HUDEP-2 (cell line): ENCODE measurements at regions not wholly inside any gene's neighbourhood (a gene's known extent, or its start where the extent isn't known, plus 50 kb on each side); places are given as distances from the start of the nearest gene placed in this dataset.
"Not testable (repeated sequence)": the region's sequence is repeated elsewhere in the genome, so short reads cannot be mapped to it uniquely, and the experiment has no call there.

ENCODE experiments used
- DNase-seq, 76 experiments: peaks; one replicate each; lab custom pipeline; 2025; ENCODE audit not compliant: unreplicated experiment in 76 of 76; lab: John Stamatoyannopoulos, UW

DNA sequence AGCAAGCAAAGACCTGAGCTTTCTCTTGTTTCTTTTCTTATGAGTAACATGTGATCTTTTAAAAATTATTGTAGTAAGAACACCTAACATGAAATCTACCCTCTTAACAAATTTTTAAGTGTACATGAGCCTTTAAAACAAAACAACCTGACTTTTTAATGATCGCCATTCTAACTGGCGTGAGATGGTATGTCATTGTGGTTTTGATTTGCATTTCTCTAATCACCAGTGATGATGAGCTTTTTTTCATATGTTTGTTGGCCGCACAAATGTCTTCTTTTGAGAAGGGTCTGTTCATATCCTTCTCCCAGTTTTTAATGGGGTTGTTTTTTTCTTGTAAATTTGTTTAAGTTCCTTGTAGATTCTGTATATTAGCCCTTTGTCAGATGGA is 73.7 kb upstream of the BMP2 start:
- not testable (repeated sequence) for DNase-seq

DNA sequence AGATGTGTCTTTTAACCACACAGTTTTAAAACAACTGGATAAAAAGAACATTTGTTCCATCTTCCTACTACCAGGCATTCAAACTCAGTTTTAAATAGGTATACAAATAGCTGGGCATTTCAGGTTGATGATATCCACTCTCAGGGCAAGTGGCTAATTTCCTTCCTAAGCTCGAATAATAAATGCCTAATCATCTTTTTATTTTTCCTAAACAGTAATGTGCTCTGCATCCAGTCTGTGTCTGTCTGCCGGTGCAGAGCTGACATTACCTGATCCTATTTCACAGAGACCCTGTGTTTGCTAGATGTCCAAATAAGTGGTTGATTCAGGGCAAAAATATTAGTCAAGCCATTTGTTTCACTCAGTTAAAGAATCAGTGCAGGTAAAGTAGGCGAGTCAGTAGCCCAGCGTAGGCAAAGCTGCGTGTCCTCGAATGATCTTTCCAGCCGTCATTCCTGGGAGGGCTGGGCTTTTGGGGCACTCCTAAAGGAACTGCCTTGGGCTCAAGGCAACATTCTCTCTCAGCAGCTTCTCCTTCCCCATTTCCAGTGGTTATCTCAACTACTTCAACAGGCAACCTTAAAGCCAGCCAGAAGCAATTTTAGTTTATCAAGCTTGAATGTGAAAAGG is 74.2 kb upstream of the BMP2 start:
- no peak for DNase-seq

DNA sequence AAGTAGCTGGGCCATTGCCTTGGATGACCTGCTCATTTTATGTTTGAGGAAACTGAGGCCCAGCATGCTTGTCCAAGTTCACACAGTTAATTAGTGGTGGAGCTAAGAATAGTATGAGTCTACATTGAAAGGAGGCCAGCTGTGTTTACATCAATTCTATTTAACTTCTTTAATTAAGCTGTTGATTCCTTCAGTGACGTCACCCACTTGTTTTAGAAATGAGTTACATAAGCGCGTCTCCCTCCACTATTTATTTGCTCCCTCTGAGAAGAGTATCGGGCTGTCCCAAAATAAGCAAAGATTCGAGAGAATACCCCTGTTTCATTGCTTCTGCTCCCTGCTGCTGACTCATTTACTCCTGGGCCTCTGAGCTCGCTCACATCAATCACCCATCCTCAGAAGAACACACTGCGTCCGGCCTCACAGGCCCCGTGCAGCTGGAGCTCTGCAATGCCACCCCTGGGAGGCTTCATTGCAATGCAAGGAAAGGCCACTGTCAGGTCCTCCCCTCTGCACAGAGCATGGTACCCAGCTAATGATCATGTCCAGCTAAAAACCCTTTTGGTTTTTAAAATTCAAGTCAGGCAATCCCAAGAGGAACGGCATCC is 74.8 kb upstream of the BMP2 start:
- no peak for DNase-seq

DNA sequence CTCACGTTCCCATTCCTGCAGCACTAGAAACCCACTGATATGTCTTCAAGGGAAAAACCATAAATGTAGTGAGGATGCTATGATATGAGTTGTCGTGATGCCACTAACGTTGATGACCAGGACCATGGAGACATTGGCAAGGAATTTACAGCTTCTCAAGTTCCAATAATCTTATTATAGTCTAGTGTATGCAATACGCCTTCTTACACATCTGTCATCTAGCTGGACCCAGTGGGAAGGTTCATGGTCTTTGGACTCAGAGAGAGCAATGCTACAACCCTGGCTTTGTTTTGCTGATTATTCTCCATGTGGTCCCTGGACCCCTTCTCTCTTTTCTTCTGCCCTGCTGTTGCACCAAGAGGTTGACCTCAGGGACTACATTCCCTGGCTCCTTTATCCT is 76.0 kb upstream of the BMP2 start:
- DNase-seq: no peak

DNA sequence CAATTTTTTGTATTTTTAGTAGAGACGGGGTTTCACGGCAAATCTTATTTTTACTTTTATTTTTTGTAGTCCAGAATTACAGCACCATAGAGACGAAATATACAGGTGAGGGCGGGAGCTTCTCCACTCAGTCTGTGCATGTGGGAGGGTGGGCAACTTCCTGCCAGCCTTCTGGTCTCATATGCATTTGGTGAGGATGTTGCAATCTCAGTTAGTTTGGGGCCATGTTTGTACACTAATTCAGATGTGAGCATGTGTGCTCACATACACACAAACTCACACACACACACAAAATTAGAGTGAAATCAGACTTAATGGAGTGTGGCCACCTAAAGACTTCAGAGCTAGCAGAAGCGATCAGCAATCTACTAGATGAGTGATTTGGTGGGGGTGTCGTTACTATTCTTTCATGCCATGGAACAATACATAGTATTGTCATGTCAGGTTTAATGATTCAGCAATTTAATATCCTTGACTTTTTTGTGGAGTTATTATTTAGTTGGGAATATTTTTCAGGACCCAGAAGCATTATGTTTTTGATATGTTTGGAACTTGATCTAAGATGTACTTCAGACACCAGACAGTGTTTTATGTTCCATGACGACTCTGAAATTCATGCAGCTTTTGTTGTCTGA is 78.0 kb upstream of the BMP2 start:
- no peak for DNase-seq

DNA sequence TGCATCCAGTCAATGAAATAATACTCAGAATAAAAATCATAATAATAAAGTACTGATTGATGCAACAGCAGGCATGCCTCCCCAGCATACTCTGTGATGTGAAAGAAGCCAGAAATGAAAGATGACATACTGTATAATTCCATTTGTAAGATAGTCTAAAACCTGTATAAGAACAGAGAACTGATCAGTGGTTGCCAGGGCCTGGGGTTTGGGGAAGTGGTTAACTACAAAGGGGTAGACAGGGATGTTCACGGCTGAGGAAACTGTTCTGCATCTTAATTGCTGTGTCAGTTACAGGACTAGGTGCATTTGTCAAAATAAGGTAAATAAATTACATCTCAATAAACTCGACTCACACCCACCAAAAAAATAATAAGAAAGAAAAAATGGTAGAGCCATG is 81.3 kb upstream of the BMP2 start:
- no peak for DNase-seq

DNA sequence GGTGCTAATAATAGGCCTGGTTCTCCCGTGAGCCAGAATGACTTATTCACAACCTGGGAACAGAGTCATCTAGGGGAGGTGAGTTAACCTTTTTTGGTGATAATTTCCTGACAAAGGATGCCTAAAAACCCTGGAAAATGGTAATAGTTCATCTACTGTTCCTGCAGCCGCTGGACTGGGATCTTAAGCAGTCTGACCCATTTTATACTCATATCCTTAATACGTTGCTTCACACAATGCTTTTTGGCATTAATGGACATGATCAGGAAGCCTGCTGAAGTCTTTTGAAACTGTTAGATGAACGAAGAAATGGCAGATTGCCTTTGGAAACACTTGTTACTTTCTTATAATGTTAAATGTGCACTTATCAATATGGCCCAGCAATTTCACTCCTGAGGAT is 81.9 kb upstream of the BMP2 start:
- DNase-seq: no peak

DNA sequence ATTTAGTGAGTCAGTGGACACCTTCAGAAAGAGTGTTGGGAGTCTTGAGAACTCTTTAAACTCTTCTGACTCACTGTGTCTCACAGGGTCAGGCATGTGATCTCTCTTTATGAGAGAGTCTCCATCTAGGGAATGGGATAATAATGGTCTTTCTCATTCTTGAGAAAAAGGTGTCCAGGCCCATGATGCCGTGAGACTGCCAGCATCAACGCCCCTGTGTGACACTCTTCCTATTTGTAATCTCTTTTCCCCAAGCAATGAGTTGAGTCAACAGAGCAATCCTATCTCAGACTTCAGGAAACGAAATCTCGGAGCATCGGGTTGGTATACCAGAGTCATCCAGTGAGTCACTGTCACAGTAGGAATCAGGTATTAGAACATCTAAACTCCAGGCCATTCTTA is 82.3 kb upstream of the BMP2 start:
- DNase-seq: no peak

DNA sequence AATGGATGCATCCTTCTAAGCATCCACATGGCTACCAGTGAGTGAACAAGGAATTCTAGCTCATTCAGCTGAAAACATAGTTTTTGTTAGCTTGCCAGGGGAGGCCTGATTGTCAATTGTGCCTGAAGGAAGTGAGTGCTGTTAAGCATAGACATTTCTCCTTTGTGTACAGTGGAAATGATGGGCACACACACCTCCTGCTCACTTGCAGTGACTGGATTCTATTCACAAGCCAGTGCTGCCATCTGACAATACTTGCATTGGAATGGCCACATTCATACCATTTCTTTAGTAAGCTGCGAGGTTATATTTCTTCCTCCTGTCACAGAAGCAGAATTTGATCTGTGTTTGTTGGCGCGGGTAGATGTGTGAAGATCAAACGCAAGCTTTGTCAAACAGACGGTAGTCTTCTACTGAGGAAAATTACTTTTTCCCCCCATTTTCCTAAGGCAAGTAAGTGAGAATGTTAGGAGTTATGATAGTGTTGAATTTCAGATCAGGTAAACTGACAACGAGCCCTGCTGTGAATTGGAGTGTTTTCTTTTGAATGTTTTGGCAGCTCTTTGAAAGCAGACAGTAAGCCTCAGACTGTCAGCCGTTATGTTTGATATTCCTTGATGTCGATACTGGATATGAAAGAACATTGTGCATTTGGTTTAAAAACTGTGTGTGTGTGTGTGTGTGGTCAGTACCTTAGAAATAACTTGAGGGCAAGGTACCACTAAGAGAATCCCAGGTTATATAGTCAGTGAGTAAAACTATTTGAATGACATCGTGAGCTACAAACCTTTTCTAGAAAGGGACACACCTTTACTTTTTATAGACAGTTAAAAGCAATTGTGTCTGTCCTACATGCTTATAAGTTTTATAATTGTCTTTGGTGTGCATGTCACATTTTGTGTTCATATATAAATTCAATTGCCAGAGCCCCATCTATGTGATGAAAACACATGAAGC is 84.2 kb upstream of the BMP2 start:
- no peak for DNase-seq

DNA sequence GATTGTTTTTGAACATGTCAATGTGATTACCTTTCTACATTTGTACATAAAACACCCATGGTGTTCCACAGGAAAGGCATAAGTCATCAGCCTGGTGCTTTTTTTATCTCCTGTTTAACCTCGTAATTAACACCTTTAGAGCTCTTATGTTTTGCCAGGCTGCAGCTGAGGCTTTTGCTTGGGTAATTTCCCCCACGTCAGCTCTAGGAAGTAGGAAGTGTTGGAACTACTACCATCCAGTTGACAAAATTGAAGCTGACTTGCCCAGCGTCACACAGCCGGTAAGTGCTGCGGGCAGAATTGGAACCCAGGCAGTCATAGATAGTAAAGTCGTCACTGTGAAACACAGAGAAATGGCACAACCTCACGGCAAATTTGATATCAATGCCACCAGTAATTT is 86.6 kb upstream of the BMP2 start:
- no peak for DNase-seq

DNA sequence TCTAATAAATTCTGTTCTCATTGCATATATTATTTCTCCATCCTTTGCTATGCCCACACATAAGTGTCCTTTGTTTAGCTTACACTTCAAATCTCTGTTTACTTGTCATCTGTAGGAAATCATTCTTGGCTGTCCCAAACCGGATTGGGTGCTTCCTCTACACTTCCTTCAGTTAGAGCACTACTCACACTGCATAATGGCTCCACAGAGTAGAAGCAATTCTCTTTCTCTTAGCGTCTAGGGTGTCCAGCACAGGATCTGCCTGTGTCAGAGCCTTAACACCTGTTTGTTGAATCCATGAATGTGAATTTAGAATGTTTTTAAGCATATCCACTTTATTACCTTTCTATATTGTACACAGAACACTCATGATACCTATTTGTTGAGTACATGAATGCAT is 87.0 kb upstream of the BMP2 start:
- no peak for DNase-seq

DNA sequence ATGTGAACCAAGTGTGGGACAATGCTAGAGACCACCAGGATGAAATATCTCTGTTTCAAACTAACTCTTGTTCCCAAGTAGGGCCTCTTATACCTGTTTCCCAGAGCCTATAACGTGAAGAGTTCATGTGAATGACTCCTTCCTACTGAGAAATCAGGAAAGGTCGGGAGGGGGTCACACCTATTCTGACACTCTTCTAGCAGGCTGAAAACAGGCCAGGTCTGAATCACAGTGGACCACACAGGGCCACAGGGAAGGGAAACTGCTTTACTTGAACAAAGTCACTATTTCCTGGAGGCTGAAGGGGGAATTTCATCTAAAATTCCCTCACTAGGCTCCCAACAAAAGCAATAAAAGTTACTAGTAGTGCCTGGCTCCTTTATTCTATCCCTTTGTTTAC is 88.4 kb upstream of the BMP2 start:
- DNase-seq: no peak

DNA sequence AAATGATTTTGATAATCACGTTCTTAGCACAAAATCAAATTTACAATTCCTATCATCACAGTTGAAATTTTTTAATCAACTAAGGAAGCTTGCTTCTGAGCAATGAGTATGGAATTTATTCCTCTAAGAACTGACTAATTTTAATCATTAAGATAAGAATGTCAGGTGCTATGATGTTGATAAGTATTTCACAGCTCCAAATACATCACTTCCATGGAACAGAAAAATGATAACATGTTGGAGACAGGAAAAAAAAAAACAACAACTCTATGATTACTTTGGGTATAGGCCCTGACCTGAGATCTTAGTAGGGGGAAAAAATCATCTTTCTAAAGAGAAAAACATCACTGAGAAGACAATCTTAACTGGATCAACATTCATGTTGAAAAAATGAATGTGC is 89.4 kb upstream of the BMP2 start:
- DNase-seq: no peak

DNA sequence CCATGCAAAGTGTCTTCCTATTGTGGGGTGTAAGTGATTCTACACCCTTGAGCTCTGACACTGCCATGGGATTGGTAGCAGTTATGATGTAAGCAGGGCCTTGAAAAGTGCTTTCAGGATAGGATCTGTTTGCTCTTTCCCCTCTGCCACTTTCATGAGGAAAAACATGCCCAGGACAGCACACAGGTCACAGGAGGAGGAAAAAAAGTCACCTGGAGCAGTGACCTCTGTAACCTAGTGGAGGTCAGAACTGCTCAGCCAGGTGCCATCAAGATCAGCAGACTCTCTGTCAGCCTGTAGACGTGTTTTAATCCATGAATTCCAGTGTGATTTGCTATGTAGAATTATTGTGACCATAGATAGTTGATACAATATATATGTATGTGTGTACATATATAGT is 92.7 kb upstream of the BMP2 start:
- DNase-seq: no peak

DNA sequence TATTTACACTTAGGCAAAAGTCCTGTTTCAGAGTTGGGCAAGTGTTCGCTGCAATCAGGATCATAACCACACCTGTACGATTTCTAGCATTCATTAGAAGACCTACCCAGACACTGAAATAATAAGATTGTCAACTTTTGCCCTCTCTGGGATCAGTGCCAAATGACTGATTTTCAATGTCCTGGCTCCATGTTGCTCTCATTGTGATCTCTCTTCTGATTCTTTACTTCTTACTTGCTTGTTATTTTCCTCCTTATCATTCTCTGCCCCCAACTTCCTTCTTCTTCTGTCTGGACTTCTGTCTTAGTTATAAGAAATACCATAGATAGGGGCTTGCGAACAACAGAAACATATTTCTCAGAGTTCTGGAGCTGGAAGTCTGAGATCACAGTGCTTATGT is 94.4 kb upstream of the BMP2 start:
- DNase-seq: no peak

DNA sequence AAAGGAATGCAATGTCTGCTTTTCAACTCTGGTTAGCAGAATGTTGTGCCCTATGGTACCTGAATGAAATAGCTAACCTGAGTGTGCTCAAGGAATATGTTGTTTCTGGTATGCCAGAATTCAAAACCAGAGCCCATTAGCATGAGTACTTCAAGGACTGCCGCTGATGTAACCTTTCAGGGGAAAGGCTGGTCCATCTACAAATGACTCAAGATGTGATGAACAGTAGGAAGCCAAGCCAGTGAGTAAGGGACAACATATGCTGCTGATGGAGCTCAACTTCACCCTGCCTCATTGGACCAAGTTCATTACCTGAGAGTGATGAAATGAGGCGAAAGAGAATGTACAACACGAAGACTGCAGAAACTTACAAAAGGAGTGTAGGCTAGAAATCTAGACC is 95.7 kb upstream of the BMP2 start:
- DNase-seq: no peak

DNA sequence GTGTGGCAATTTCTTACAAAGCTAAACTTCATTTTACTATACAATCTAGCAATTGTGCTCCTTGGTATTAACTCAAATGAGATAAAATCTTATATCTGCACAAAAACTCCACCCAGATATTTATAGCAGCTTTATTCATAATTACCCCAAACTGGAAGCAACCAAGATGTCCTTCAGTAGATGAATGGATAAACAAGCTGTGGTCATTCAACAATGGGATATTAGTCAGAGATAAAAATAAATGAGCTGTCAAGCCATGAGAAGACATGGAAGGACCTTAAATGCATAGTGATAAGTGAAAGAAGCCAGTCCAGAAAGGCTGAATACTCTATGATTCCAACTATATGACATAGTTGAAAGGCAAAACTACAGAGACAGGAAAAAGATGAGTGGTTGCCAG is 98.9 kb upstream of the BMP2 start:
- no peak for DNase-seq

DNA sequence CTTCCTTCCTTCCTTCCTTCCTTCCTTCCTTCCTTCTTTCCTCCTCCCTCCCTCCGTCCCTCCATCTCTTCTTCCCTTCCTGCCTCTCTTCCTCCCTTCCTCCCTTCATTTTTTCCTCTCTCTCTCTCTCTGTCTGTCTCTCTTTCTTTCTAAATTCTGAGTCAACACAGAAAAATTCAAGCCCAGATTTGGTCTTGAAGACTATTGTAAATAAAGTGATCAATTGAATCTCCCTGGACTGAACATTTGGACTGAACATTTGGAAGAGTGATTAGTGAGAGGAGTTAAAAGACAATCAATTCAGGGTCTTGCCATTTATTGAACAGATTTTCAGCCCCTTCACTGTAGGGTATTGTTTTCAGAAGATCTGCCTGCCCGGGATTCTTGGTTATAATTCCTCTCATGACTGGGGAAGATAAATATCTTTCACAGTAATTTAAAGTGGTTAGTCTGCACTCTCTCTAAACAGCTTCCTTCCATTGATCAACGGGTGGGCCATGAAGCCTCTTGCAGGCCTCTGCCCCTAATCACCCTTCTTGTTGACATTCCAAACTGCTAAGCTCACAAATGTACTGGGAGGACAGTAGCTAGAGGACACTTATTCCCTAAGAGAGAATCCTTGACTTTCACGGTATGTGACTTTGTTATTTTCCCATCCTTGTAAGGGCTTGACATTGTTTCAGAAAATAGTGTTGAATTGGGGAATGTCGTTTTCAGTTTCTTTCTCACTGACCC is 101.7 kb upstream of the BMP2 start:
- no peak for DNase-seq

DNA sequence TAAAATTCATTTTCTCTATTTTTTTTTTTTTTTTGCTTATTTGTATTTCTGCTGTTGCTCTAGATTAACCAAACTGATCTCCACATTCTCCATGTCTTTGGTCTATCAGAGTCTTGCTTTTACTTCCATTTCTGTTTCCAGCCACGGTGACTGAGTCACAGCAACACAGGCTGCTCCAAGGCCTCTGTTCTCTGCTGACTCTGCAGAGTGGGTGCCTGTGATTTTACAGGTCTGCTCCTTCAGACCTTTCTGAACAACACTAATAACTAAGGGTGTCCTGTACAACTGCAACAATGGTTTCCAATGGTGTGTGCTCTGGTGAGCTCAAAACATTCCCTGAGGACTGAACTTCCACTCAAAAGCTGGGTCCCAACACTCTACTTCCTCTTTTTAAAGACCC is 102.3 kb upstream of the BMP2 start:
- DNase-seq: no peak

DNA sequence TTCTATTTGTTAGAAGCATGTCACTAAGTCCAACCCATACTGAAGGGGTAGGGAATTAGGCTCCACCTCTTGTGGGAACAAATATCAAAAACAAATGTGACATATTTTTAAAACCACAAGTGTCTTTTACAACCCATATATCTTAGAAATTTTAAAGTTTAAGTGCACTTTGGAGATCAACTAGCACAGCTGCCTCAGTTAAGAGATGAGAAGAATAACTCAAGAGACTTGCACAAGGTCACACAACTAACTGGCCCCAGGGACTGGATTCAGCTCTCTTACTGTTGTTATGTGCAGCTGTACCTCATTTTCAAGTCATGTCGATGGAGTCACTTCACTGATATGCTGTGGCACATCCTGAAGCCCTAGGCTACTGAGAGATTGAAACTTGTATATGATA is 102.9 kb upstream of the BMP2 start:
- no peak for DNase-seq
